DND-41 (cell line): ENCODE measurements at regions not wholly inside any gene's neighbourhood (a gene's known extent, or its start where the extent isn't known, plus 50 kb on each side); places are given as distances from the start of the nearest gene placed in this dataset.

Source experiments
- ATAC-seq: fragments of 200-7000 bp; cut with Tn5 transposase; 3 replicates; pipeline ENCODE4 v1.9.1; 2021; ENCODE audit warnings: low read depth; ENCODE audit not compliant: insufficient read depth
- DNase-seq: peaks from one replicate; pipeline ENCODE4 v3.0.0-alpha.2; 2020
- H2AFZ ChIP-seq: 2 replicates; pipeline ENCODE4 v1.6.0; 2012; ENCODE audit warnings: low read depth, low read length
- H3K27ac ChIP-seq: 2 replicates; pipeline ENCODE4 v1.5.1; 2012; ENCODE audit warnings: low read length, inconsistent platforms
- H3K27me3 ChIP-seq: fragments of 200-600 bp; sonication (generic); 2 replicates; pipeline ENCODE4 v1.6.0; 2012; ENCODE audit warnings: low read length, mild to moderate bottlenecking, inconsistent platforms; ENCODE audit not compliant: insufficient read depth, poor library complexity
- H3K36me3 ChIP-seq: 2 replicates; pipeline ENCODE4 v1.5.1; 2012; ENCODE audit warnings: low read length, inconsistent platforms; ENCODE audit not compliant: insufficient read depth
- H3K4me1 ChIP-seq: 2 replicates; pipeline ENCODE4 v1.5.1; 2012; ENCODE audit warnings: mild to moderate bottlenecking, low read length; ENCODE audit not compliant: insufficient read depth
- H3K4me2 ChIP-seq: 2 replicates; pipeline ENCODE4 v1.6.0; 2012; ENCODE audit warnings: mild to moderate bottlenecking, moderate library complexity, low read length, inconsistent platforms; ENCODE audit not compliant: insufficient read depth
- H3K4me3 ChIP-seq, 2 experiments: fragments of 200-600 bp in 1 of 2; shearing (Covaris generic) in 1 of 2; 2 replicates each; pipeline ENCODE4 v1.5.1; 2012 to 2016; ENCODE audit warnings: inconsistent platforms in 2 of 2, low read length in 2 of 2, mild to moderate bottlenecking in 2 of 2, low read depth in 1 of 2, moderate library complexity in 1 of 2
- H3K79me2 ChIP-seq: 2 replicates; pipeline ENCODE4 v1.6.0; 2012; ENCODE audit warnings: low read length, inconsistent platforms; ENCODE audit not compliant: insufficient read depth
- H3K9ac ChIP-seq: 2 replicates; pipeline ENCODE4 v1.6.0; 2012; ENCODE audit warnings: low read depth, mild to moderate bottlenecking, inconsistent platforms, low read length, moderate library complexity
- H3K9me3 ChIP-seq: 2 replicates; pipeline ENCODE4 v1.5.1; 2012; ENCODE audit warnings: low read length, moderate library complexity, mild to moderate bottlenecking, inconsistent platforms; ENCODE audit not compliant: insufficient read depth, severe bottlenecking
- H4K20me1 ChIP-seq: 2 replicates; pipeline ENCODE4 v1.6.0; 2012; ENCODE audit warnings: low read length; ENCODE audit not compliant: insufficient read depth
- CTCF ChIP-seq: IDR thresholded peaks from 2 replicates; pipeline ENCODE4 v1.5.1; 2012; ENCODE audit warnings: borderline replicate concordance, low read length, moderate library complexity, mild to moderate bottlenecking; ENCODE audit not compliant: poor library complexity, severe bottlenecking; ENCODE audit errors: extremely low read depth
- EZH2 ChIP-seq: IDR thresholded peaks from 3 replicates; pipeline ENCODE4 v1.6.1; 2012; ENCODE audit warnings: borderline replicate concordance, low read depth, mild to moderate bottlenecking, moderate library complexity, low read length, inconsistent platforms; ENCODE audit not compliant: severe bottlenecking

GRCh38 chr11:80816454-80816847 is 1375.6 kb upstream of the TENM4 start:
- H3K9ac ChIP-seq, result no peak overlapping the region
- H3K4me1 ChIP-seq, result no peaks in the 10 kb centered on the region
- no peak overlapping the region for H3K27ac ChIP-seq
- DNase-seq, result no peak
- TF ChIP-seq EZH2 (no peak), CTCF (no peak)
- no peaks in the 10 kb centered on the region for H3K36me3 ChIP-seq
- H3K4me3 ChIP-seq, result no peak overlapping the region
- no peaks in the 10 kb centered on the region for H4K20me1 ChIP-seq
- H3K4me2 ChIP-seq, result no peak overlapping the region
- no peaks in the 10 kb centered on the region for H3K9me3 ChIP-seq
- H2AFZ ChIP-seq, result no peak overlapping the region
- no peaks in the 10 kb centered on the region for H3K79me2 ChIP-seq
- H3K27me3 ChIP-seq, result no peaks in the 10 kb centered on the region
- ATAC-seq, result no peak

GRCh38 chr11:80815752-80816453 is 1375.1 kb upstream of the TENM4 start:
- no peak for DNase-seq
- TF ChIP-seq CTCF (no peak), EZH2 (no peak)
- no peak overlapping the region for H3K4me2 ChIP-seq

GRCh38 chr11:80814813-80815212 is 1374.0 kb upstream of the TENM4 start:
- Histone ChIP-seq H2AFZ (no peak overlapping the region), H3K27ac (no peak overlapping the region)
- DNase-seq, result no peak

More at GRCh38 chr11:80815752-80816453, 1375.1 kb upstream of the TENM4 start:
- Histone ChIP-seq H4K20me1 (no peaks in the 10 kb centered on the region), H3K9ac (no peak overlapping the region), H3K4me3 (no peak overlapping the region), H2AFZ (no peak overlapping the region), H3K27me3 (no peaks in the 10 kb centered on the region), H3K9me3 (no peaks in the 10 kb centered on the region), H3K4me1 (no peaks in the 10 kb centered on the region), H3K27ac (no peak overlapping the region), H3K36me3 (no peaks in the 10 kb centered on the region), H3K79me2 (no peaks in the 10 kb centered on the region)
- ATAC-seq, result no peak

More at GRCh38 chr11:80814813-80815212, 1374.0 kb upstream of the TENM4 start:
- no peak for ATAC-seq
- Histone ChIP-seq H3K4me2 (no peak overlapping the region), H3K9me3 (no peaks in the 10 kb centered on the region), H3K79me2 (no peaks in the 10 kb centered on the region), H3K9ac (no peak overlapping the region), H4K20me1 (no peaks in the 10 kb centered on the region), H3K4me1 (no peaks in the 10 kb centered on the region), H3K27me3 (no peaks in the 10 kb centered on the region), H3K4me3 (no peak overlapping the region), H3K36me3 (no peaks in the 10 kb centered on the region)
- TF ChIP-seq EZH2, result no peak
- TF ChIP-seq CTCF, result no peak
